ENCODE measurements at regions not wholly inside any gene's neighbourhood (a gene's known extent, or its start where the extent isn't known, plus 50 kb on each side); places are given as distances from the start of the nearest gene placed in this dataset.

DNA sequence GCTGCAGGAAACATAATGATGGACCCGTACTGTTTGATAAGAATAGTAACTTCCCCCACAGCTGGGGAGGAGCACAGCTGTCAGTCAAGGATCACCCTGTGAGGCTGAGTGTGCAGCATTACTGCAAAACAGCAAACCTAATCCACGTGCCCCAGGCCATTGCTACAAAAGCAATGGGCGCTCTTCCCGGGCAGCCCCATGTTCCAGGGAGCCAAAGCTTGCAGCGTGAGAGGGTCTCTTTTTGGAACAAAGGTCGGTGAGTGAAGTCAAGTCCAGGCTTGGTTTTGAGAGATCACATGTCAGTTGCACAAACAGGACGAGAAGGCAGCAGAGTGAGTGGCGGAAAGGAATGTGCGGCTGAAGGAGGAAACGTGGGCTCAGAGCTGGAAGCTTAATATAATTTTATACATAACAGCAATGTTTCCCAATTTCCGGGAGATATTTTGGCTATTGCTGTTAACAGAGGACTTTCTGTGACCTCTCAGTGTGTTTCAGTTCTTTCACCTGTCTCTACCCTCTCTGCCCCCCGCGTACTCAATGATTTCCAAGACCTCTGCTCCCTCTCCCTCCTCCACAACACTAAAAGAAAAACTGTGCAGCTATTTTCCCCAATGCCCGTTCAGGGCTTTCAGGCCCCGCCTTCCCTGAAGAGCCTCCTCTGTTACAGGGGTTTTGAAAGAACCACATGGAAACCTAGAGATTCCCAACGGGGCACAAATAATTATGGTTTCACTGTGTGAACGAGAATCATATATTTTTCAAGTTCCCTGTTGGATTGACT is 128.9 kb downstream of the MTPAP start (continued):
- no peak for TF ChIP-seq CDX4 (CRISPR knock-in tag; IDR thresholded peaks at IDR 0.05; ENCODE audit: borderline replicate concordance)

DNA sequence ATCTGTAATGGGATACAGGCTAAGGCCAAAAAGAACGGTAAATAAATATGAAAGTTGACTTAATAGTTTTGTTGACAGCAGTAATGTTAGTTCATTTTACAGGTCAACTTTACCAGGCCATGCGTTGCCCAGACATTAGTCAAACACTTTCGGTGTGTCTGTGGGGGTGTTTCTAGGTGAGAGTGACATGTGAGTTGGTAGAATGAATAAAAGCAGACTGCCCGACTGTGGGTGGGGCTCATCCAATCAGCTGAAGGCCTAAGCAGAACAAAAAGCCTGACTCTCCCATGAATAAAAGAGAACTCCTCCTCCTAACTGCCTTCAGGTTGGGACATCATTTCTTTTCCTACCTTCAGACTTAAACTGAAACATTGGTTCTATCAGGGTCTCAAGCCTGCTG is 132.3 kb downstream of the MTPAP start:
- Mint-ChIP-seq H3K4me1 (peaks cover 22% of the 10 kb centered on the region), H3K9me3 (peaks cover 9% of the 10 kb centered on the region), H3K36me3 (peaks cover 3% of the 10 kb centered on the region), H3K27me3 (ENCODE audit: low read depth) (peaks cover 2% of the 10 kb centered on the region; the same call in 1 of the 2 replicates), H3K4me3 (no peak overlapping the region), H3K27ac (no peak overlapping the region)
- ATAC-seq, result no peak
- TF ChIP-seq ZBTB21 (CRISPR knock-in tag; IDR thresholded peaks at IDR 0.05; ENCODE audit: borderline replicate concordance) (no peak), ATF3 (CRISPR knock-in tag; conservative IDR thresholded peaks at IDR 0.05) (no peak), OVOL2 (CRISPR knock-in tag; IDR thresholded peaks at IDR 0.05; ENCODE audit: borderline replicate concordance) (no peak), ZNF423 (CRISPR knock-in tag; IDR thresholded peaks at IDR 0.05) (no peak), CREM (CRISPR knock-in tag; IDR thresholded peaks at IDR 0.05) (no peak), ATF6 (CRISPR knock-in tag; IDR thresholded peaks at IDR 0.05) (no peak), MXD4 (CRISPR knock-in tag; IDR thresholded peaks at IDR 0.05; ENCODE audit: borderline replicate concordance) (no peak), SMAD3 (CRISPR knock-in tag; IDR thresholded peaks at IDR 0.05; ENCODE audit: borderline replicate concordance) (no peak), NFATC4 (CRISPR knock-in tag; IDR thresholded peaks at IDR 0.05) (no peak), ATF1 (CRISPR knock-in tag; IDR thresholded peaks at IDR 0.05) (no peak), GRHL2 (CRISPR knock-in tag; IDR thresholded peaks at IDR 0.05; ENCODE audit: insufficient replicate concordance, severe bottlenecking) (no peak), ESRRA (CRISPR knock-in tag; IDR thresholded peaks at IDR 0.05; ENCODE audit: borderline replicate concordance) (no peak), TEAD4 (CRISPR knock-in tag; IDR thresholded peaks at IDR 0.05) (no peak), TEAD1 (CRISPR knock-in tag; IDR thresholded peaks at IDR 0.05) (no peak), ZNF232 (CRISPR knock-in tag; IDR thresholded peaks at IDR 0.05) (no peak)
- TF ChIP-seq, protein P1, sequence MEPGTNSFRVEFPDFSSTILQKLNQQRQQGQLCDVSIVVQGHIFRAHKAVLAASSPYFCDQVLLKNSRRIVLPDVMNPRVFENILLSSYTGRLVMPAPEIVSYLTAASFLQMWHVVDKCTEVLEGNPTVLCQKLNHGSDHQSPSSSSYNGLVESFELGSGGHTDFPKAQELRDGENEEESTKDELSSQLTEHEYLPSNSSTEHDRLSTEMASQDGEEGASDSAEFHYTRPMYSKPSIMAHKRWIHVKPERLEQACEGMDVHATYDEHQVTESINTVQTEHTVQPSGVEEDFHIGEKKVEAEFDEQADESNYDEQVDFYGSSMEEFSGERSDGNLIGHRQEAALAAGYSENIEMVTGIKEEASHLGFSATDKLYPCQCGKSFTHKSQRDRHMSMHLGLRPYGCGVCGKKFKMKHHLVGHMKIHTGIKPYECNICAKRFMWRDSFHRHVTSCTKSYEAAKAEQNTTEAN (CRISPR knock-in tag; IDR thresholded peaks at IDR 0.05), result no peak
- TF ChIP-seq, protein P2, sequence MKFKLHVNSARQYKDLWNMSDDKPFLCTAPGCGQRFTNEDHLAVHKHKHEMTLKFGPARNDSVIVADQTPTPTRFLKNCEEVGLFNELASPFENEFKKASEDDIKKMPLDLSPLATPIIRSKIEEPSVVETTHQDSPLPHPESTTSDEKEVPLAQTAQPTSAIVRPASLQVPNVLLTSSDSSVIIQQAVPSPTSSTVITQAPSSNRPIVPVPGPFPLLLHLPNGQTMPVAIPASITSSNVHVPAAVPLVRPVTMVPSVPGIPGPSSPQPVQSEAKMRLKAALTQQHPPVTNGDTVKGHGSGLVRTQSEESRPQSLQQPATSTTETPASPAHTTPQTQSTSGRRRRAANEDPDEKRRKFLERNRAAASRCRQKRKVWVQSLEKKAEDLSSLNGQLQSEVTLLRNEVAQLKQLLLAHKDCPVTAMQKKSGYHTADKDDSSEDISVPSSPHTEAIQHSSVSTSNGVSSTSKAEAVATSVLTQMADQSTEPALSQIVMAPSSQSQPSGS (CRISPR knock-in tag; IDR thresholded peaks at IDR 0.05; ENCODE audit: borderline replicate concordance, low read depth), result no peak
- TF ChIP-seq, protein P3, sequence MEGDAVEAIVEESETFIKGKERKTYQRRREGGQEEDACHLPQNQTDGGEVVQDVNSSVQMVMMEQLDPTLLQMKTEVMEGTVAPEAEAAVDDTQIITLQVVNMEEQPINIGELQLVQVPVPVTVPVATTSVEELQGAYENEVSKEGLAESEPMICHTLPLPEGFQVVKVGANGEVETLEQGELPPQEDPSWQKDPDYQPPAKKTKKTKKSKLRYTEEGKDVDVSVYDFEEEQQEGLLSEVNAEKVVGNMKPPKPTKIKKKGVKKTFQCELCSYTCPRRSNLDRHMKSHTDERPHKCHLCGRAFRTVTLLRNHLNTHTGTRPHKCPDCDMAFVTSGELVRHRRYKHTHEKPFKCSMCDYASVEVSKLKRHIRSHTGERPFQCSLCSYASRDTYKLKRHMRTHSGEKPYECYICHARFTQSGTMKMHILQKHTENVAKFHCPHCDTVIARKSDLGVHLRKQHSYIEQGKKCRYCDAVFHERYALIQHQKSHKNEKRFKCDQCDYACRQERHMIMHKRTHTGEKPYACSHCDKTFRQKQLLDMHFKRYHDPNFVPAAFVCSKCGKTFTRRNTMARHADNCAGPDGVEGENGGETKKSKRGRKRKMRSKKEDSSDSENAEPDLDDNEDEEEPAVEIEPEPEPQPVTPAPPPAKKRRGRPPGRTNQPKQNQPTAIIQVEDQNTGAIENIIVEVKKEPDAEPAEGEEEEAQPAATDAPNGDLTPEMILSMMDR (IDR thresholded peaks at IDR 0.05), result no peak
- TF ChIP-seq, protein P4, sequence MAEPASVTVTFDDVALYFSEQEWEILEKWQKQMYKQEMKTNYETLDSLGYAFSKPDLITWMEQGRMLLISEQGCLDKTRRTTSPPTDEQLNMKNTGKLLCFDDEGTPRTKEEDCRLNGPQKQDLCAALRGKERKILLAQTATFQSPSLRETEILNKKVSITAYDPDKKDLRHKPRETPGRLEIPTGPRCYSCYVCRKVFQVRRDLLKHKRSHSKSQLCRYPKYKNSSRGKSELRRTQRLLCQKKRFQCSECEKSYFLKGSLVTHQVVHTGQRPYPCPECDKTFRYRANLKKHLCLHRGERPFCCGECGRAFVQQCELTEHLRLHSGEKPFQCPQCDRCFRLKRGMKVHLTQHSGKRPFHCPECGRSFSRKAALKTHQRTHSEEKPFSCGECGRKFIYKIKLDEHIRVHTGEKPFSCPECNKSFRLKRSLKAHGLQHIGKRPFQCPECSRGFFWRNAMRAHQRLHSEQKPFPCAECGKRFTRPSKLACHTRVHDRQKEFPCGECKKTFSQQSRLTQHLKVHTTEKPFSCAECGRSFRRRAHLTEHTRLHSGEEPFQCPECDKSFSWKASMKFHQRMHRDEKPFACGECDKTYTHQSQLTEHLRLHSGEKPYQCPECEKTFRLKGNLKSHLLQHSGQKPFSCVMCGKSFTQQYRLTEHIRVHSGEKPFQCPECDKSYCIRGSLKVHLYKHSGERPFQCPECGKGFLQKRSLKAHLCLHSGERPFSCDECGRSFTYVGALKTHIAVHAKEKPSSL (CRISPR knock-in tag; conservative IDR thresholded peaks at IDR 0.05), result no peak
- TF ChIP-seq, protein P5, sequence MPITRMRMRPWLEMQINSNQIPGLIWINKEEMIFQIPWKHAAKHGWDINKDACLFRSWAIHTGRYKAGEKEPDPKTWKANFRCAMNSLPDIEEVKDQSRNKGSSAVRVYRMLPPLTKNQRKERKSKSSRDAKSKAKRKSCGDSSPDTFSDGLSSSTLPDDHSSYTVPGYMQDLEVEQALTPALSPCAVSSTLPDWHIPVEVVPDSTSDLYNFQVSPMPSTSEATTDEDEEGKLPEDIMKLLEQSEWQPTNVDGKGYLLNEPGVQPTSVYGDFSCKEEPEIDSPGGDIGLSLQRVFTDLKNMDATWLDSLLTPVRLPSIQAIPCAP (CRISPR knock-in tag; IDR thresholded peaks at IDR 0.05), result no peak
- POLR2A ChIA-PET, result interaction anchor here (1.1 kb wide), 1 partner anchor 9 kb away, joined by 3 read pairs; no protein-coding TSS in a partner anchor
- DNase-seq (ENCODE audit: low spot score), result no peak
- CTCF ChIA-PET, result no interaction called here
